HepG2 (cell line): ENCODE measurements at regions not wholly inside any gene's neighbourhood (a gene's known extent, or its start where the extent isn't known, plus 50 kb on each side); places are given as distances from the start of the nearest gene placed in this dataset.

ENCODE experiments used
- HOXA7 ChIP-seq: sonication (generic); formaldehyde crosslinking; IDR thresholded peaks from 2 replicates; pipeline ENCODE4 v1.8.1; 2022; ENCODE audit warnings: mild to moderate bottlenecking, missing genetic modification reagents, moderate library complexity
- MBNL3 ChIP-seq: fragments of 250-450 bp; sonication (Bioruptor Pico); conservative IDR thresholded peaks from 2 replicates; pipeline ENCODE4 v1.8.0; 2022; ENCODE audit warnings: mild to moderate bottlenecking, inconsistent platforms
- SRSF9 ChIP-seq: fragments of 200-400 bp; formaldehyde crosslinking; IDR thresholded peaks from 2 replicates; pipeline ENCODE4 v1.6.1; 2018; ENCODE audit warnings: borderline replicate concordance, mild to moderate bottlenecking, low read depth, low read length; ENCODE audit not compliant: insufficient read depth, poor library complexity, severe bottlenecking
- ZNF143 ChIP-seq: sonication (generic); formaldehyde crosslinking; IDR thresholded peaks from 2 replicates; pipeline ENCODE4 v1.4.0; 2020; ENCODE audit warnings: missing genetic modification reagents
- ZNF737 ChIP-seq: sonication (generic); formaldehyde crosslinking; IDR thresholded peaks from 2 replicates; pipeline ENCODE4 v1.5.0; 2020; ENCODE audit warnings: missing genetic modification reagents, mild to moderate bottlenecking, borderline replicate concordance
- TF ChIP-seq, protein P1 (sequence below): sonication (generic); formaldehyde crosslinking; IDR thresholded peaks from 2 replicates; pipeline ENCODE4 v1.4.0; 2020; ENCODE audit warnings: missing genetic modification reagents, borderline replicate concordance
- TF ChIP-seq, protein P2 (sequence below): sonication (generic); formaldehyde crosslinking; IDR thresholded peaks from 2 replicates; pipeline ENCODE4; 2020; ENCODE audit warnings: missing genetic modification reagents, mild to moderate bottlenecking, borderline replicate concordance

- no peak for TF ChIP-seq HOXA7 (CRISPR knock-in tag)
- TF ChIP-seq ZNF143 (CRISPR knock-in tag): no peak
- TF ChIP-seq, protein P1, sequence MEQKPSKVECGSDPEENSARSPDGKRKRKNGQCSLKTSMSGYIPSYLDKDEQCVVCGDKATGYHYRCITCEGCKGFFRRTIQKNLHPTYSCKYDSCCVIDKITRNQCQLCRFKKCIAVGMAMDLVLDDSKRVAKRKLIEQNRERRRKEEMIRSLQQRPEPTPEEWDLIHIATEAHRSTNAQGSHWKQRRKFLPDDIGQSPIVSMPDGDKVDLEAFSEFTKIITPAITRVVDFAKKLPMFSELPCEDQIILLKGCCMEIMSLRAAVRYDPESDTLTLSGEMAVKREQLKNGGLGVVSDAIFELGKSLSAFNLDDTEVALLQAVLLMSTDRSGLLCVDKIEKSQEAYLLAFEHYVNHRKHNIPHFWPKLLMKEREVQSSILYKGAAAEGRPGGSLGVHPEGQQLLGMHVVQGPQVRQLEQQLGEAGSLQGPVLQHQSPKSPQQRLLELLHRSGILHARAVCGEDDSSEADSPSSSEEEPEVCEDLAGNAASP (CRISPR knock-in tag): no peak
- TF ChIP-seq, protein P2, sequence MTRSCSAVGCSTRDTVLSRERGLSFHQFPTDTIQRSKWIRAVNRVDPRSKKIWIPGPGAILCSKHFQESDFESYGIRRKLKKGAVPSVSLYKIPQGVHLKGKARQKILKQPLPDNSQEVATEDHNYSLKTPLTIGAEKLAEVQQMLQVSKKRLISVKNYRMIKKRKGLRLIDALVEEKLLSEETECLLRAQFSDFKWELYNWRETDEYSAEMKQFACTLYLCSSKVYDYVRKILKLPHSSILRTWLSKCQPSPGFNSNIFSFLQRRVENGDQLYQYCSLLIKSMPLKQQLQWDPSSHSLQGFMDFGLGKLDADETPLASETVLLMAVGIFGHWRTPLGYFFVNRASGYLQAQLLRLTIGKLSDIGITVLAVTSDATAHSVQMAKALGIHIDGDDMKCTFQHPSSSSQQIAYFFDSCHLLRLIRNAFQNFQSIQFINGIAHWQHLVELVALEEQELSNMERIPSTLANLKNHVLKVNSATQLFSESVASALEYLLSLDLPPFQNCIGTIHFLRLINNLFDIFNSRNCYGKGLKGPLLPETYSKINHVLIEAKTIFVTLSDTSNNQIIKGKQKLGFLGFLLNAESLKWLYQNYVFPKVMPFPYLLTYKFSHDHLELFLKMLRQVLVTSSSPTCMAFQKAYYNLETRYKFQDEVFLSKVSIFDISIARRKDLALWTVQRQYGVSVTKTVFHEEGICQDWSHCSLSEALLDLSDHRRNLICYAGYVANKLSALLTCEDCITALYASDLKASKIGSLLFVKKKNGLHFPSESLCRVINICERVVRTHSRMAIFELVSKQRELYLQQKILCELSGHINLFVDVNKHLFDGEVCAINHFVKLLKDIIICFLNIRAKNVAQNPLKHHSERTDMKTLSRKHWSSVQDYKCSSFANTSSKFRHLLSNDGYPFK (CRISPR knock-in tag): no peak
- no peak for TF ChIP-seq SRSF9
- no peak for TF ChIP-seq ZNF737 (CRISPR knock-in tag)
- TF ChIP-seq MBNL3 (CRISPR knock-in tag): no peak
- TF ChIP-seq, all 625 proteins: peak for 0
Measured at GRCh38 chr6:126608681-126609080, 268.8 kb downstream of the CENPW start (continued).
